IPS-NIHi7 (cell line): ENCODE measurements at regions not wholly inside any gene's neighbourhood (a gene's known extent, or its start where the extent isn't known, plus 50 kb on each side); places are given as distances from the start of the nearest gene placed in this dataset.
"Not testable (repeated sequence)": the region's sequence is repeated elsewhere in the genome, so short reads cannot be mapped to it uniquely, and the experiment has no call there.

Experiments
- DNase-seq: peaks from one replicate; pipeline ENCODE4 v3.0.0; 2012; ENCODE audit warnings: mixed read lengths; ENCODE audit errors: extremely low spot score

GRCh38 chr13:87093399-87093798, 577.8 kb upstream of the SLITRK5 start:
- no peak for DNase-seq

GRCh38 chr13:87094646-87095045, 576.5 kb upstream of the SLITRK5 start:
- no peak for DNase-seq

- DNase-seq = no peak
Observed at GRCh38 chr13:87100431-87100830, 570.7 kb upstream of the SLITRK5 start.

- no peak for DNase-seq
Observed at GRCh38 chr13:87107651-87108050, 563.5 kb upstream of the SLITRK5 start.

- DNase-seq = no peak
Observed at GRCh38 chr13:87120476-87120875, 550.7 kb upstream of the SLITRK5 start.

- no peak for DNase-seq
Observed at GRCh38 chr13:87122551-87122950, 548.6 kb upstream of the SLITRK5 start.

GRCh38 chr13:87123987-87124784, 547.0 kb upstream of the SLITRK5 start:
- DNase-seq = peak; percentile 39

- no peak for DNase-seq
Observed at GRCh38 chr13:87124785-87125074, 546.4 kb upstream of the SLITRK5 start.

- DNase-seq = peak; percentile 65
Observed at GRCh38 chr13:87128036-87128435, 543.1 kb upstream of the SLITRK5 start.

GRCh38 chr13:87128491-87128890, 542.7 kb upstream of the SLITRK5 start:
- no peak for DNase-seq

- DNase-seq = no peak
Observed at GRCh38 chr13:87129602-87130300, 541.4 kb upstream of the SLITRK5 start.

GRCh38 chr13:87130423-87130822, 540.7 kb upstream of the SLITRK5 start:
- DNase-seq = no peak

- DNase-seq = no peak
Observed at GRCh38 chr13:87131611-87132010, 539.6 kb upstream of the SLITRK5 start.

GRCh38 chr13:87138866-87139265, 532.3 kb upstream of the SLITRK5 start:
- DNase-seq = no peak

- no peak for DNase-seq
Observed at GRCh38 chr13:87147076-87147475, 524.1 kb upstream of the SLITRK5 start.

GRCh38 chr13:87153371-87153770, 517.8 kb upstream of the SLITRK5 start:
- DNase-seq = no peak

- DNase-seq = no peak
Observed at GRCh38 chr13:87166348-87166747, 504.8 kb upstream of the SLITRK5 start.

GRCh38 chr13:87168390-87168789, 502.8 kb upstream of the SLITRK5 start:
- no peak for DNase-seq

- DNase-seq = no peak
Observed at GRCh38 chr13:87169337-87169736, 501.8 kb upstream of the SLITRK5 start.

GRCh38 chr13:87172166-87172835, 498.9 kb upstream of the SLITRK5 start:
- DNase-seq = no peak

- not testable (repeated sequence) for DNase-seq
Observed at GRCh38 chr13:87185138-87185537, 486.0 kb upstream of the SLITRK5 start.

GRCh38 chr13:87186647-87187046, 484.5 kb upstream of the SLITRK5 start:
- not testable (repeated sequence) for DNase-seq

- not testable (repeated sequence) for DNase-seq
Observed at GRCh38 chr13:87191485-87191884, 479.7 kb upstream of the SLITRK5 start.
